ENCODE measurements at regions not wholly inside any gene's neighbourhood (a gene's known extent, or its start where the extent isn't known, plus 50 kb on each side); places are given as distances from the start of the nearest gene placed in this dataset.
"Not testable (repeated sequence)": the region's sequence is repeated elsewhere in the genome, so short reads cannot be mapped to it uniquely, and the experiment has no call there.

DNA sequence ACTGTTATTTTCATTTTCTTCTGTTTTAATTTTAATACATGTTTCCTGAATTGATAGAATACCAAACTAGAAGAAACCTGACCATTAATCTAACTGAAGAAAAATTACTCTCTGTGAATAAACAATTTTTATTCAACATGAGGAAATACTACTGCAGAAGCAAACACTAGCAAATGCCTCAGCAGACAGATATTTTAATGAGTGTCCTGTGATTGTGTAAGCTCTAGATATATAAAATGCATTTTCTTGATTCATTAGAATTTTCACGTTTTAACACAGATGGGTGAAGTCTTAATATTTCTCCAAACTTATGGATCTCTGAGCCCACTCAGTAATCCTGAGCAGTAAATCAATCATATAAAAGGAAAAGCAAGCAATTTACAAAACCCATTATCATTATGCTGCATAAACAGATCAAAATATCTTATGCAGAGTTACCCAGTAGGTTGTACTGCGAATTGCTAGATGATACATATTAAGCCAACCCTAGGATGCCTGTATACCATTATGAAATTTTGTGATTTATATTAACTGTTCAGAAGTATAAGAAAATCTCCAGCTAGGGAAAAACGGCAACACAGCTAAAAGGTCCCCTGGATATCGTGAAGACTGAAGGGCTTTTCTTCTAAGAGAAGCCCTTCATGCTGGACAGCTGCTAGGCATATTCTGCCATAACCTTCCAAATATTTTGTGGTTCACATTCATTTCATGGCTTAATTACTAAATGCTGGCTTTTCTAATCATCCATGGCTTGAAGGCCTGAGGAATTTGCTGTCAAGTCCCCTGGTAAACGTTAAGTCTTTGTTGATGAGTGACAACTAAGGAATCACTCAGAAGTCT lies 157.7 kb upstream of the TGFBR2 start:
- no peak overlapping the region for H3K27ac Mint-ChIP-seq
- DNase-seq (ENCODE audit: low spot score, unreplicated experiment) = no peak
- no peaks in the 10 kb centered on the region for H3K27me3 Mint-ChIP-seq
- H3K4me1 Mint-ChIP-seq (ENCODE audit: low read depth) = no peaks in the 10 kb centered on the region
- no peak for TF ChIP-seq CTCF (IDR thresholded peaks at IDR 0.05; ENCODE audit: unreplicated experiment)
- H3K4me3 Mint-ChIP-seq (ENCODE audit: low read depth) = no peak overlapping the region
- H3K36me3 Mint-ChIP-seq (ENCODE audit: insufficient read depth) = no peaks in the 10 kb centered on the region
- H3K9me3 Mint-ChIP-seq (ENCODE audit: low read depth) = peaks cover 7% of the 10 kb centered on the region

- no peak for DNase-seq (ENCODE audit: low spot score, unreplicated experiment)
- no peak overlapping the region for H3K4me3 Mint-ChIP-seq (ENCODE audit: low read depth)
- TF ChIP-seq CTCF (IDR thresholded peaks at IDR 0.05; ENCODE audit: unreplicated experiment) = no peak
- H3K27ac Mint-ChIP-seq = no peak overlapping the region
- H3K9me3 Mint-ChIP-seq (ENCODE audit: low read depth) = peaks cover 7% of the 10 kb centered on the region
- no peaks in the 10 kb centered on the region for H3K4me1 Mint-ChIP-seq (ENCODE audit: low read depth)
- H3K27me3 Mint-ChIP-seq = no peaks in the 10 kb centered on the region
- no peaks in the 10 kb centered on the region for H3K36me3 Mint-ChIP-seq (ENCODE audit: insufficient read depth)
Observed at GRCh38 chr3:30449290-30449632, 157.1 kb upstream of the TGFBR2 start.

GRCh38 chr3:30452446-30452845 lies 154.0 kb upstream of the TGFBR2 start:
- no peaks in the 10 kb centered on the region for H3K36me3 Mint-ChIP-seq (ENCODE audit: insufficient read depth)
- DNase-seq (ENCODE audit: low spot score, unreplicated experiment) = no peak
- H3K27ac Mint-ChIP-seq = no peak overlapping the region
- H3K27me3 Mint-ChIP-seq = no peaks in the 10 kb centered on the region
- H3K4me3 Mint-ChIP-seq (ENCODE audit: low read depth) = no peak overlapping the region
- no peak for TF ChIP-seq CTCF (IDR thresholded peaks at IDR 0.05; ENCODE audit: unreplicated experiment)
- H3K9me3 Mint-ChIP-seq (ENCODE audit: low read depth) = peaks cover 7% of the 10 kb centered on the region
- no peaks in the 10 kb centered on the region for H3K4me1 Mint-ChIP-seq (ENCODE audit: low read depth)

DNA sequence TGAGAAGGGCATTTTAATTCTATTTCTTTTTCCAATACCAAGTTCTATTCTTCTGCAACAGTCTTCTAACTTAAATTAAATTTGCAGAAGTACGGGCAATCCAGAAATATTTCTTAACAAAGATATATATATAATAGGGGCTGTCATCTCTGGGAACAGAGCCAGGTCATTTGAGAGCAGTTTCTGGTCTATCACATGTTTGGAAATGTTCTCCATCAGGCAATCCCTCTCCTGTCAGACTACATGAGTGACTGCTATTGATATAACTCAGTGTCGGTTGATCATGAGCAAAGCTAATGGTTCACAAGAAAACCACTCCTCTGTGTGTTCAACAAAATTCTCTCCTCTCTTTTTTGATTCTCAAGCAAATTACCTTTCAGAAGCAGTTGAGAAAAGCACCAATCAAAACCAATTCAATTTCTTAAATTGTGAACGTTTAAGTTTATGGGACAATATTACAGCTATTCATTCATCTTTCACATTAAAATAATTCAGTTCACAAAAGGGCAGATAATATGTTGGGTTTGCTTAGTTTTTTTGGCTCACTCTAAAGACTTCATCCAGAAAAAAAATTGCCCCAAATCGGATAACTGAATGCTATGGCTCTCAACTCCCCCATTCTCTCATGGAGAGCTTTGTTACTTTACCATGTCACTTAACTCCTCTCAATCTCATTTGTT lies 152.9 kb upstream of the TGFBR2 start:
- no peak for DNase-seq (ENCODE audit: low spot score, unreplicated experiment)
- H3K9me3 Mint-ChIP-seq (ENCODE audit: low read depth) = peaks cover 10% of the 10 kb centered on the region
- no peaks in the 10 kb centered on the region for H3K36me3 Mint-ChIP-seq (ENCODE audit: insufficient read depth)
- H3K4me1 Mint-ChIP-seq (ENCODE audit: low read depth) = no peaks in the 10 kb centered on the region
- H3K4me3 Mint-ChIP-seq (ENCODE audit: low read depth) = no peak overlapping the region
- no peak overlapping the region for H3K27ac Mint-ChIP-seq
- H3K27me3 Mint-ChIP-seq = no peaks in the 10 kb centered on the region
- no peak for TF ChIP-seq CTCF (IDR thresholded peaks at IDR 0.05; ENCODE audit: unreplicated experiment)

DNA sequence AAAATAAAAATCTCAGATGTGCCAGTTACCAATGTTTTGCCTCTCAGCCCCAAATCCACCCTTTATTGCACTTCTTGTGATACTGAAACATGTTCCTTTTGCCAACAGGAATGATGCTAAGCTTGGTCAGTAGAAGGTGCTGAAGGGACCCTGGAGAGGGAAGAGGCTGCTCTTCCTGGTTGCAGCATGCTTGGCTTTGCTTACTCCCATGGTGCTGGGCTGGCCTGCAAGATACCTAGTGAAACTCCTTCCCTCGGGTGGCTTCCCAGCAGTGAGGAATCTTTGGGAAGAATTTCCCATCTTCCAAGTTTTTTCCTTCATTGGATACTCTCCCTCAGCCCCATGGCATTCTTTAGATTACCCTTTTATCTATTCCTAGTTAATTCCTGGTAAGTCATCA lies 151.8 kb upstream of the TGFBR2 start:
- Mint-ChIP-seq H3K4me1 (ENCODE audit: low read depth) (no peaks in the 10 kb centered on the region), H3K9me3 (ENCODE audit: low read depth) (peaks cover 10% of the 10 kb centered on the region), H3K27ac (no peak overlapping the region), H3K36me3 (ENCODE audit: insufficient read depth) (no peaks in the 10 kb centered on the region), H3K27me3 (no peaks in the 10 kb centered on the region), H3K4me3 (ENCODE audit: low read depth) (no peak overlapping the region)
- no peak for TF ChIP-seq CTCF (IDR thresholded peaks at IDR 0.05; ENCODE audit: unreplicated experiment)
- DNase-seq (ENCODE audit: low spot score, unreplicated experiment) = no peak

GRCh38 chr3:30455112-30455511 lies 151.3 kb upstream of the TGFBR2 start:
- H3K36me3 Mint-ChIP-seq (ENCODE audit: insufficient read depth); DNase-seq (ENCODE audit: low spot score, unreplicated experiment); H3K27ac Mint-ChIP-seq; H3K27me3 Mint-ChIP-seq; H3K4me1 Mint-ChIP-seq (ENCODE audit: low read depth); H3K4me3 Mint-ChIP-seq (ENCODE audit: low read depth): not testable (repeated sequence)
- H3K9me3 Mint-ChIP-seq (ENCODE audit: low read depth) = peaks cover 12% of the 10 kb centered on the region
